AG04449 (cell line): ENCODE measurements at regions not wholly inside any gene's neighbourhood (a gene's known extent, or its start where the extent isn't known, plus 50 kb on each side); places are given as distances from the start of the nearest gene placed in this dataset.

Experiments
- CTCF ChIA-PET: fragments of 350-600 bp; formaldehyde crosslinking; extraction: SDS; loops from one replicate; lab custom pipeline; 2021; ENCODE audit warnings: antibody characterized with exemption; lab: Yijun Ruan, JAX
- POLR2A ChIA-PET: fragments of 400-600, 350-600 bp; formaldehyde crosslinking; extraction: SDS; loops from one replicate; lab custom pipeline; 2020; ENCODE audit warnings: antibody characterized with exemption, inconsistent platforms; lab: Yijun Ruan, JAX
- DNase-seq: peaks from one replicate; pipeline ENCODE4 v3.0.0-alpha.2; 2010; ENCODE audit warnings: low read depth, low spot score
- H3K4me3 ChIP-seq: 2 replicates; pipeline ENCODE4 v1.5.1; 2011; ENCODE audit warnings: low read depth, mild to moderate bottlenecking, control low read depth, low read length
- TF ChIP-seq, protein P1 (sequence below): IDR thresholded peaks from one replicate; pipeline ENCODE4 v1.5.1; 2011; ENCODE audit warnings: mild to moderate bottlenecking, moderate library complexity, low read length, control low read depth, inconsistent platforms; ENCODE audit not compliant: insufficient read depth; ENCODE audit errors: missing control alignments

DNA sequence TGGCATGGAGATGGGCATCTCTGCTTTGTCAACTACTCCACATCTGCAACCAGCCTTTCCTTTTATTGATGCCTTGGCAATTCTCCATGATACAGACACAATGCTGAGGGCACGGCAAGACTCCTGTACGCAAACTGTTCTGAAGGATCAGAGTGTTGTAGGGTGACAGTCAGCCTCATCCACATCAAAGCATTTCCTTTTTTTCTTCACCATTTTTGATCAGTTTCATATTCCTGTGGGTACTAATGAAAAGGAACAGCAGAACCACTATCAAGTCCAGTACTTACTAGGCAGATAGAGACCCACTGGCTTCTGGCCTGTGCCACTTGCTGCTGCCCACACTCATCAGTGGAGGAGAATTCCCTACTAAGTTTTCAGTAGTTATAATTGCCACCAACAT is 181.6 kb downstream of the PALM2AKAP2 start:
- H3K4me3 ChIP-seq = no peak overlapping the region
- TF ChIP-seq, protein P1, sequence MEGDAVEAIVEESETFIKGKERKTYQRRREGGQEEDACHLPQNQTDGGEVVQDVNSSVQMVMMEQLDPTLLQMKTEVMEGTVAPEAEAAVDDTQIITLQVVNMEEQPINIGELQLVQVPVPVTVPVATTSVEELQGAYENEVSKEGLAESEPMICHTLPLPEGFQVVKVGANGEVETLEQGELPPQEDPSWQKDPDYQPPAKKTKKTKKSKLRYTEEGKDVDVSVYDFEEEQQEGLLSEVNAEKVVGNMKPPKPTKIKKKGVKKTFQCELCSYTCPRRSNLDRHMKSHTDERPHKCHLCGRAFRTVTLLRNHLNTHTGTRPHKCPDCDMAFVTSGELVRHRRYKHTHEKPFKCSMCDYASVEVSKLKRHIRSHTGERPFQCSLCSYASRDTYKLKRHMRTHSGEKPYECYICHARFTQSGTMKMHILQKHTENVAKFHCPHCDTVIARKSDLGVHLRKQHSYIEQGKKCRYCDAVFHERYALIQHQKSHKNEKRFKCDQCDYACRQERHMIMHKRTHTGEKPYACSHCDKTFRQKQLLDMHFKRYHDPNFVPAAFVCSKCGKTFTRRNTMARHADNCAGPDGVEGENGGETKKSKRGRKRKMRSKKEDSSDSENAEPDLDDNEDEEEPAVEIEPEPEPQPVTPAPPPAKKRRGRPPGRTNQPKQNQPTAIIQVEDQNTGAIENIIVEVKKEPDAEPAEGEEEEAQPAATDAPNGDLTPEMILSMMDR = no peak
- ChIA-PET POLR2A (no interaction called here), CTCF (no interaction called here)
- DNase-seq = no peak

DNA sequence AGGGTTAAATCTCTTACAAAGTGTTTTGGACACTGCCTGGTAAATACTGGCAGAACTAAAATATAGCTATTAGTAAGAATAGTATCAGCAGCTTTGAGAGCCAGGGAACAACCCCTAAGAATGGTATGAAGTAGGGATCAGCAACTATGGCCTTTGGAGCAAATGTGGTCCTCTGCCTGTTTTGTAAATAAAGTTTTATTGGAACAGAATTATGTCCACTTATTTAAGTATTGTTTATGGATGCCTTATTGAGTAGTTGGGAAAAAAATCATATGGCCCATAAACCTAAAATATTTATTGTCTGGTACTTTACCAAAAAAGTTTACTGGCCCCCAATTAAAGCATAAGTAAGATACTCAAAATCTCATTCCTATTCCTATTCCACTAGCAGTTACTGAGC is 182.2 kb downstream of the PALM2AKAP2 start:
- H3K4me3 ChIP-seq = no peak overlapping the region
- CTCF ChIA-PET = no interaction called here
- POLR2A ChIA-PET = no interaction called here
- DNase-seq = no peak
- TF ChIP-seq, protein P1 = no peak

DNA sequence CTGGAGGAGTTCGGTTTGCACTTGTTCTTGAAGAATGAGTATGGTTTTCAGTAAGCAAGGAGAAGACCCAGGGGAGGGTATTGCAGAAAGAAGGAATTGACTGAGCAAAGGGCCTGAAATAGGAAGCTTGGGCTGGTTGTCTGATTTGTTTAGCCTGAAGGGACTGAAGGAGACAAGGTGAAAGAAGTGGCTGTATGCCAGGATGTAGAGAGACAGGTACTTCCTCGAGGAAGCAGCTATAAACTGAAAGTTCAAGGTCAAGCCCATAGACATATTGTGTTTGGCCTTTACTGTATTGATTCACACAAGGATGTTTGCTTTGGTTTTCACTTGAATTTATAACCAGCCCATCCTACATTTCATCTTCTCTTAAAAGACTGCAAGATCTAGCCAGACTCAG is 183.1 kb downstream of the PALM2AKAP2 start:
- CTCF ChIA-PET = interaction anchor here (0.8 to 1.2 kb wide), 2 partner anchors 10 to 13 kb away, joined by 3 to 4 read pairs; no protein-coding TSS in a partner anchor

GRCh38 chr9:109966643-109967368 is 186.8 kb downstream of the PALM2AKAP2 start:
- ChIA-PET POLR2A (no interaction called here), CTCF (interaction anchor here (2.3 kb wide), 1 partner anchor 12 kb away, joined by 7 read pairs; no protein-coding TSS in a partner anchor)
- TF ChIP-seq, protein P1 = no peak
- no peak for DNase-seq
- no peak overlapping the region for H3K4me3 ChIP-seq

More for the DNA sequence above, 183.1 kb downstream of the PALM2AKAP2 start:
- POLR2A ChIA-PET = no interaction called here
- DNase-seq = no peak
- TF ChIP-seq, protein P1 = no peak
- no peak overlapping the region for H3K4me3 ChIP-seq

DNA sequence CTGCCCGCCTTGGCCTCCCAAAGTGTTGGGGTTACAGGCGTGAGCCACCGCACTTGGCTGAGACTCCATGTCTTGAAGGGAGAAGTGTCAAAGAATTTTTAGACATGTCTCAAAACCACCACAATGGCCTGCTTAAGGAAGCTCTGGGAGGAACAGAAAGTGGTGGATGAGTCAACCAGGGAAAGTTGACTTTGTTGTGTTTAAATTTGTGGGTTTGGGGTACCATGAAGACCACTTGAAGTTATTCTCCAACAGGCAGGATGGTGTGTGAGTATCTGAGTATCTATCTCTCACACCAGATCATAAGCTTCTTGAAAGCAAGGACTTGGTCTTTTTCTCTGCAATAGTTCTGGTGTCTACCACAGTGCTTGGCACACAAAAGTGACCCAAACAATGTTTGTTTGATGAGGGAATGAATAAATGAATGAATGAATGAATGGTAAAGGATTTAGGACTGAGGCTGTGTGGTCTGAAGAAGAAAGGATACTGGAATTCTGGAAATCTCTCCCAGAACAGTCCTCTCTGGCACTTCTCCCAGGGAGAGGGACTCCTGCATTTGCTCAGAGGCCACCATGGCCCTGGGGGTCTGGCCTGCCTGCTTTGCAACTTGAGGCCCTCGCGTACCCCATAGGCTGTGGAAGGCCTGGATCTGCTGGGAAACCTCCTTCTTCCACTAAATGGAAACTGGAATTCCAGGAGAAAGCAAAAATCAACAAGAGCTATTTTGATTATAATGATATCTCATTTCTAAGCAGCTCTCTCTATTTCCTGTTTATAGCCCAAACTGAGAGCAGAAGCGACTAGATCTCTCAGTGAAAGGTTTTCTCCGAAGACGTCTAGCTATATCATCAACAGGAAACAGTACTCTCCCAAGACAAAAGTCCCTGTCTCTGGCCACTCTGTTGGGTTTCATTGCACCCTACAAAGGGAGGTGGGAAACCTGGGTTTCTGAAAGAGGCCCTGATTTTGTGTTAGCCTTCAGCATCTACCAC is 187.9 kb downstream of the PALM2AKAP2 start:
- H3K4me3 ChIP-seq = no peak overlapping the region
- ChIA-PET CTCF (interaction anchor here (1.0 to 2.3 kb wide), 3 partner anchors 9 to 394 kb away, joined by 3 to 7 read pairs (median 4); no protein-coding TSS in a partner anchor), POLR2A (interaction anchor here (1.1 kb wide), 1 partner anchor 289 kb away, joined by 3 read pairs; no protein-coding TSS in a partner anchor)
- DNase-seq = no peak
- TF ChIP-seq, protein P1 = no peak

DNA sequence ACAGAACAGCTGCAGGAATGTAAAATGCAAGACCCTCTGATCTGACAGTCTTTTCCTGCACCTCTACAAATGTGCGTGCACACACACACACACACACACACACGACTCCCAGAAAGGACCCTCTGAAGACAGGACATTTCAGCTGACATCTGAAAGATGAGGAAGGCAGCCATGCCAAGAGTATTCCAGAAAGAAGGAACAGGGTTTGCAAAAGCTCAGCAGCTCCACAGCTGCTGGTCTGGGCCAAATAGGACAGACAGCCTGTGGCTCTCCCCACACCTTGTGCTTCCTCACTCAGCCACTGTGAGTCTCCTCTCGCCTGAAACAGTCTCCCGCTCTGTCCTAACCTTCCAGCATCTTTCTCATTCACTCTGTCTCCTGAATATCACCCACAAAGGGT is 189.0 kb downstream of the PALM2AKAP2 start:
- H3K4me3 ChIP-seq = no peak overlapping the region
- ChIA-PET POLR2A (no interaction called here), CTCF (interaction anchor here (1.2 kb wide), 1 partner anchor 395 kb away, joined by 4 read pairs; no protein-coding TSS in a partner anchor)
- DNase-seq = no peak
- TF ChIP-seq, protein P1 = peak; percentile 34
